ENCODE measurements at regions not wholly inside any gene's neighbourhood (a gene's known extent, or its start where the extent isn't known, plus 50 kb on each side); places are given as distances from the start of the nearest gene placed in this dataset.

DNA sequence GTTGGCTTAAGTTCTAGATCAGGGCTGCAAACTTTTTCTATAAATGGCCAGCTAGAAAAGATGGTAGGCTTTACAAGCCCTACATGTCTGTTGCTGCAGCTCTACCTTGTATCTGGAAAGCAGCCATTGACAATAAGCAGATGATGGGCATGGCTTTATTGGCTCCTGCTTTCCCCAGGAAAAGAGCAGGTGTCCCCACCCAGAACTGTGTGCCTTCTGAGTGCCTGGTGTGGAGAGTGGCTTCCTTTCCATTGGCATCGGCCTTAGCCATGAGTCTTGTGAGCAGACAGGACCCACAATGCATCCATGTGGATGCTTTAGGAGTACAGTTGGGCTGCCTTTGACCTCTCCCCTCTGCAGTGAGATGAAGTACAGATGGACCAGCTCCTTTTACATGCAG lies 120.2 kb downstream of the CD8B2 start:
- ChIA-PET RAD21 (ENCODE audit: low non-redundant PET in 1 of 2, low total read pairs in 2 of 2, uncharacterized antibody in 2 of 2, unreplicated experiment in 2 of 2) (no interaction called here), CTCF (no interaction called here), POLR2A (no interaction called here)
- Histone ChIP-seq H3K4me3 (replicated peaks in 1 of 2; ENCODE audit: low read depth in 1 of 2, low read length in 2 of 2) (no peak overlapping the region), H4K20me1 (ENCODE audit: insufficient read depth) (no peaks in the 10 kb centered on the region), H3K4me1 (ENCODE audit: control insufficient read depth in 1 of 2, insufficient read depth in 2 of 2, low read length in 2 of 2) (no peaks in the 10 kb centered on the region), H3K27ac (ENCODE audit: low read depth, low read length) (no peak overlapping the region), H3K79me2 (ENCODE audit: insufficient read depth, low read length) (no peaks in the 10 kb centered on the region), H3K9ac (ENCODE audit: low read length) (no peak overlapping the region), H2AFZ (ENCODE audit: low read depth, low read length, poor library complexity, severe bottlenecking) (no peak overlapping the region), H3K9me3 (ENCODE audit: control insufficient read depth in 1 of 2, insufficient read depth in 1 of 2, low read depth in 1 of 2, low read length in 2 of 2) (no peaks in the 10 kb centered on the region), H3K36me3 (ENCODE audit: control insufficient read depth in 1 of 2, insufficient read depth in 2 of 2, low read length in 2 of 2) (no peaks in the 10 kb centered on the region), H3K9me2 (ENCODE audit: insufficient read depth) (no peaks in the 10 kb centered on the region), H3K27me3 (ENCODE audit: insufficient read depth, low read length) (no peaks in the 10 kb centered on the region; the same call in 1 of the 2 replicates), H3K4me2 (ENCODE audit: low read length) (no peak overlapping the region)
- TF ChIP-seq RAD21 (IDR thresholded peaks at IDR 0.05; ENCODE audit: low read depth) (no peak), ATF3 (IDR thresholded peaks at IDR 0.05) (no peak), ZNF274 (IDR thresholded peaks at IDR 0.05; ENCODE audit: low read depth, low read length) (no peak), SRF (IDR thresholded peaks at IDR 0.05; ENCODE audit: low read depth) (no peak), YY1 (IDR thresholded peaks at IDR 0.05; ENCODE audit: extremely low read depth, insufficient replicate concordance, low read depth, low read length) (no peak), ZFX (IDR thresholded peaks at IDR 0.05) (no peak), MAX (IDR thresholded peaks at IDR 0.05) (no peak), TCF7L2 (IDR thresholded peaks at IDR 0.05; ENCODE audit: borderline replicate concordance, extremely low read depth, insufficient read depth, insufficient read length) (no peak), POLR2AphosphoS5 (IDR thresholded peaks at IDR 0.05; ENCODE audit: low read depth, low read length) (no peak), FOSL1 (IDR thresholded peaks at IDR 0.05; ENCODE audit: low read depth) (no peak), EZH2 (IDR thresholded peaks at IDR 0.05) (no peak), ZBTB33 (IDR thresholded peaks at IDR 0.05; ENCODE audit: extremely low read depth, insufficient replicate concordance, low read length) (no peak), ELF1 (IDR thresholded peaks at IDR 0.05; ENCODE audit: borderline replicate concordance, low read depth) (no peak), SIN3A (IDR thresholded peaks at IDR 0.05; ENCODE audit: low read depth) (no peak), CBX3 (IDR thresholded peaks at IDR 0.05; ENCODE audit: low read depth) (no peak), POLR2A (IDR thresholded peaks at IDR 0.05; ENCODE audit: borderline replicate concordance, extremely low read depth, insufficient read depth, insufficient read length) (no peak)
- TF ChIP-seq, protein P1, sequence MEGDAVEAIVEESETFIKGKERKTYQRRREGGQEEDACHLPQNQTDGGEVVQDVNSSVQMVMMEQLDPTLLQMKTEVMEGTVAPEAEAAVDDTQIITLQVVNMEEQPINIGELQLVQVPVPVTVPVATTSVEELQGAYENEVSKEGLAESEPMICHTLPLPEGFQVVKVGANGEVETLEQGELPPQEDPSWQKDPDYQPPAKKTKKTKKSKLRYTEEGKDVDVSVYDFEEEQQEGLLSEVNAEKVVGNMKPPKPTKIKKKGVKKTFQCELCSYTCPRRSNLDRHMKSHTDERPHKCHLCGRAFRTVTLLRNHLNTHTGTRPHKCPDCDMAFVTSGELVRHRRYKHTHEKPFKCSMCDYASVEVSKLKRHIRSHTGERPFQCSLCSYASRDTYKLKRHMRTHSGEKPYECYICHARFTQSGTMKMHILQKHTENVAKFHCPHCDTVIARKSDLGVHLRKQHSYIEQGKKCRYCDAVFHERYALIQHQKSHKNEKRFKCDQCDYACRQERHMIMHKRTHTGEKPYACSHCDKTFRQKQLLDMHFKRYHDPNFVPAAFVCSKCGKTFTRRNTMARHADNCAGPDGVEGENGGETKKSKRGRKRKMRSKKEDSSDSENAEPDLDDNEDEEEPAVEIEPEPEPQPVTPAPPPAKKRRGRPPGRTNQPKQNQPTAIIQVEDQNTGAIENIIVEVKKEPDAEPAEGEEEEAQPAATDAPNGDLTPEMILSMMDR (IDR thresholded peaks at IDR 0.05 in 2 of 3, conservative IDR thresholded peaks at IDR 0.05 in 1 of 3; ENCODE audit: borderline replicate concordance in 1 of 3, insufficient read depth in 1 of 3, low read depth in 2 of 3, low read length in 2 of 3) = no peak
- TF ChIP-seq, protein P2, sequence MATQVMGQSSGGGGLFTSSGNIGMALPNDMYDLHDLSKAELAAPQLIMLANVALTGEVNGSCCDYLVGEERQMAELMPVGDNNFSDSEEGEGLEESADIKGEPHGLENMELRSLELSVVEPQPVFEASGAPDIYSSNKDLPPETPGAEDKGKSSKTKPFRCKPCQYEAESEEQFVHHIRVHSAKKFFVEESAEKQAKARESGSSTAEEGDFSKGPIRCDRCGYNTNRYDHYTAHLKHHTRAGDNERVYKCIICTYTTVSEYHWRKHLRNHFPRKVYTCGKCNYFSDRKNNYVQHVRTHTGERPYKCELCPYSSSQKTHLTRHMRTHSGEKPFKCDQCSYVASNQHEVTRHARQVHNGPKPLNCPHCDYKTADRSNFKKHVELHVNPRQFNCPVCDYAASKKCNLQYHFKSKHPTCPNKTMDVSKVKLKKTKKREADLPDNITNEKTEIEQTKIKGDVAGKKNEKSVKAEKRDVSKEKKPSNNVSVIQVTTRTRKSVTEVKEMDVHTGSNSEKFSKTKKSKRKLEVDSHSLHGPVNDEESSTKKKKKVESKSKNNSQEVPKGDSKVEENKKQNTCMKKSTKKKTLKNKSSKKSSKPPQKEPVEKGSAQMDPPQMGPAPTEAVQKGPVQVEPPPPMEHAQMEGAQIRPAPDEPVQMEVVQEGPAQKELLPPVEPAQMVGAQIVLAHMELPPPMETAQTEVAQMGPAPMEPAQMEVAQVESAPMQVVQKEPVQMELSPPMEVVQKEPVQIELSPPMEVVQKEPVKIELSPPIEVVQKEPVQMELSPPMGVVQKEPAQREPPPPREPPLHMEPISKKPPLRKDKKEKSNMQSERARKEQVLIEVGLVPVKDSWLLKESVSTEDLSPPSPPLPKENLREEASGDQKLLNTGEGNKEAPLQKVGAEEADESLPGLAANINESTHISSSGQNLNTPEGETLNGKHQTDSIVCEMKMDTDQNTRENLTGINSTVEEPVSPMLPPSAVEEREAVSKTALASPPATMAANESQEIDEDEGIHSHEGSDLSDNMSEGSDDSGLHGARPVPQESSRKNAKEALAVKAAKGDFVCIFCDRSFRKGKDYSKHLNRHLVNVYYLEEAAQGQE (IDR thresholded peaks at IDR 0.05; ENCODE audit: low read depth) = no peak
- no peak for ATAC-seq
- BruUV-seq (replicated peaks) = no TSS peak
- DNase-seq (ENCODE audit: low read depth, low spot score) = no peak
- intact Hi-C loops (cut with micrococcal nuclease) = no loop called here

All from HCT116 (cell line).